Neuronal stem cell (in vitro differentiated cells): ENCODE measurements at regions not wholly inside any gene's neighbourhood (a gene's known extent, or its start where the extent isn't known, plus 50 kb on each side); places are given as distances from the start of the nearest gene placed in this dataset.

ENCODE experiments used
- DNase-seq: peaks from one replicate; pipeline ENCODE4 v3.0.0-alpha.2; 2013; ENCODE audit warnings: low spot score
- H2AFZ ChIP-seq: one replicate; pipeline ENCODE4 v1.6.1; 2013; ENCODE audit warnings: mild to moderate bottlenecking, low read length, inconsistent platforms
- H2AK5ac ChIP-seq: 2 replicates; pipeline ENCODE4 v1.6.1; 2013; ENCODE audit warnings: low read depth, mild to moderate bottlenecking, inconsistent platforms, low read length, moderate library complexity, mixed read lengths
- H2BK120ac ChIP-seq: 2 replicates; pipeline ENCODE4 v1.6.1; 2013; ENCODE audit warnings: low read depth, mild to moderate bottlenecking, inconsistent platforms, low read length, moderate library complexity, mixed read lengths
- H2BK12ac ChIP-seq: one replicate; pipeline ENCODE4 v1.6.1; 2013; ENCODE audit warnings: low read length, inconsistent platforms
- H2BK15ac ChIP-seq: 2 replicates; pipeline ENCODE4 v1.6.1; 2013; ENCODE audit warnings: mild to moderate bottlenecking, low read length, inconsistent platforms, mixed read lengths
- H2BK5ac ChIP-seq: one replicate; pipeline ENCODE4 v1.6.1; 2013; ENCODE audit warnings: inconsistent platforms, mild to moderate bottlenecking, low read length, moderate library complexity
- H3K14ac ChIP-seq: one replicate; pipeline ENCODE4 v1.6.1; 2013; ENCODE audit warnings: low read length, inconsistent platforms
- H3K18ac ChIP-seq: 2 replicates; pipeline ENCODE4 v1.6.1; 2013; ENCODE audit warnings: low read length, inconsistent platforms
- H3K23ac ChIP-seq: 2 replicates; pipeline ENCODE4 v1.6.1; 2013; ENCODE audit warnings: low read depth, mild to moderate bottlenecking, mixed read lengths, low read length, inconsistent platforms; ENCODE audit not compliant: poor library complexity
- H3K27ac ChIP-seq: replicated peaks from 3 replicates; pipeline ENCODE4 v1.5.1; 2013; ENCODE audit warnings: low read length, inconsistent platforms
- H3K27me3 ChIP-seq, 3 experiments: 2 replicates each; pipeline ENCODE4 v1.6.1; 2013; ENCODE audit warnings: low read length in 3 of 3, mild to moderate bottlenecking in 2 of 3, inconsistent platforms in 1 of 3, low read depth in 1 of 3, mixed read lengths in 1 of 3, moderate library complexity in 1 of 3; ENCODE audit not compliant: control insufficient read depth in 3 of 3, insufficient read depth in 3 of 3
- H3K36me3 ChIP-seq, 2 donors: replicated peaks in 1 of 2; 2 replicates each; pipeline ENCODE4 v1.6.1; 2013; ENCODE audit warnings: low read length in 2 of 2; ENCODE audit not compliant: control insufficient read depth in 2 of 2, insufficient read depth in 2 of 2
- H3K4ac ChIP-seq: 2 replicates; pipeline ENCODE4 v1.6.1; 2013; ENCODE audit warnings: inconsistent platforms, mild to moderate bottlenecking, low read length, moderate library complexity
- H3K4me1 ChIP-seq, 2 donors: 1 replicate in 1 of 2; 2 replicates in 1 of 2; pipeline ENCODE4 v1.6.1; 2013; ENCODE audit warnings: low read length in 2 of 2, low read depth in 1 of 2; ENCODE audit not compliant: control insufficient read depth in 2 of 2, insufficient read depth in 1 of 2
- H3K4me2 ChIP-seq: one replicate; pipeline ENCODE4 v1.6.1; 2013; ENCODE audit warnings: mild to moderate bottlenecking, low read length, inconsistent platforms; ENCODE audit not compliant: insufficient read depth, poor library complexity, severe bottlenecking
- H3K4me3 ChIP-seq, 2 donors: 2 replicates each; pipeline ENCODE4 v1.5.1; 2013; ENCODE audit warnings: low read length in 2 of 2, mild to moderate bottlenecking in 2 of 2, inconsistent platforms in 1 of 2, moderate library complexity in 1 of 2
- H3K79me1 ChIP-seq: one replicate; pipeline ENCODE4 v1.6.1; 2013; ENCODE audit warnings: low read depth, mild to moderate bottlenecking, inconsistent platforms, low read length, moderate library complexity
- H3K9ac ChIP-seq: one replicate; pipeline ENCODE4 v1.6.1; 2013; ENCODE audit warnings: mild to moderate bottlenecking, low read depth, low read length, inconsistent platforms; ENCODE audit not compliant: poor library complexity
- H3K9me3 ChIP-seq, 2 donors: replicated peaks in 1 of 2; 2 replicates each; pipeline versions ENCODE3 to v1.6.1; 2013; ENCODE audit warnings: low read length in 2 of 2, mild to moderate bottlenecking in 2 of 2, inconsistent platforms in 1 of 2, low read depth in 1 of 2, mixed read lengths in 1 of 2, moderate library complexity in 1 of 2; ENCODE audit not compliant: control insufficient read depth in 2 of 2, insufficient read depth in 1 of 2
- H4K8ac ChIP-seq: one replicate; pipeline ENCODE4 v1.6.1; 2013; ENCODE audit warnings: low read depth, mild to moderate bottlenecking, inconsistent platforms, low read length, moderate library complexity
- H4K91ac ChIP-seq: one replicate; pipeline ENCODE4 v1.6.1; 2013; ENCODE audit warnings: low read length, low read depth, mild to moderate bottlenecking, inconsistent platforms; ENCODE audit not compliant: poor library complexity
- WGBS, 2 donors: extraction: QIAGEN DNeasy Blood & Tissue Kit; methylation state at CpG; one replicate each; pipeline ENCODE4 v1.1.7; 2013; ENCODE audit warnings: missing lambda C conversion rate in 2 of 2, mixed read lengths in 1 of 2; ENCODE audit not compliant: insufficient read length in 2 of 2, insufficient replicate concordance in 1 of 2; ENCODE audit errors: extremely low coverage in 2 of 2; 5-methylcytosine and 5-hydroxymethylcytosine counted together

DNA sequence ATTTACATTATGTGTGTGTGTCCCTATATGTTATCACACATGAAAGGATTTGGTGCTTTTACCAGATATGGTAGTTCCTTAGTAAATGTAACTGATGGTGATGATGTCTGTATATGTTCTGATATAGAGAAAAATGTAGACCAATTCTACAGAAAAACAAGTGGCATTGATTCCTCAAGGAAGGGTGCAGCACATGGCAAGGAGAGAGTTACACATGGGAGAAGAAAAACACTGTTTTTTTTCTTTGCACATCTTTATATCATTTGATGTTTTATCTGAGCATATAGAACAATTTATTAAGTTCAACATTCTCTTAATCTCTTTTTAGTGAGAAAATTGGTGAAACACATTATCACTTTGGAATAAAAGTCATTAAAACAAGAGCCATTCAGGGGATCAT, 535.0 kb upstream of the KLF4 start:
- no peak overlapping the region for H3K18ac ChIP-seq
- no peak overlapping the region for H2BK120ac ChIP-seq
- no peak overlapping the region for H3K4ac ChIP-seq
- H3K4me2 ChIP-seq: no peak overlapping the region
- no peak overlapping the region for H3K14ac ChIP-seq
- no peaks in the 10 kb centered on the region for H3K36me3 ChIP-seq
- no peak overlapping the region for H2AFZ ChIP-seq
- no peaks in the 10 kb centered on the region for H3K9me3 ChIP-seq
- no peaks in the 10 kb centered on the region for H3K4me1 ChIP-seq
- H2BK15ac ChIP-seq: no peak overlapping the region
- H3K27ac ChIP-seq: no peak overlapping the region
- H3K4me3 ChIP-seq: no peak overlapping the region
- no peak overlapping the region for H2BK5ac ChIP-seq
- H2BK12ac ChIP-seq: no peak overlapping the region
- no peak overlapping the region for H3K9ac ChIP-seq
- no peaks in the 10 kb centered on the region for H3K79me1 ChIP-seq
- H2AK5ac ChIP-seq: no peak overlapping the region
- H3K23ac ChIP-seq: no peak overlapping the region
- no peak overlapping the region for H4K8ac ChIP-seq
- H4K91ac ChIP-seq: no peak overlapping the region
- no peaks in the 10 kb centered on the region for H3K27me3 ChIP-seq
- DNase-seq: no peak

- H3K23ac ChIP-seq: no peak overlapping the region
- no peak overlapping the region for H2BK15ac ChIP-seq
- H3K18ac ChIP-seq: no peak overlapping the region
- no peaks in the 10 kb centered on the region for H3K9me3 ChIP-seq
- H3K4me3 ChIP-seq: no peak overlapping the region
- H3K4me1 ChIP-seq: peaks cover 0 to 4% of the 10 kb centered on the region in 2 donors
- no peak overlapping the region for H3K9ac ChIP-seq
- no peak overlapping the region for H3K4ac ChIP-seq
- H3K79me1 ChIP-seq: no peaks in the 10 kb centered on the region
- no peak overlapping the region for H2AFZ ChIP-seq
- H3K27me3 ChIP-seq: no peaks in the 10 kb centered on the region
- H2BK120ac ChIP-seq: no peak overlapping the region
- no CpG with 5 or more reads among the region's 4 CpGs for WGBS, 2 donors
- H3K4me2 ChIP-seq: no peak overlapping the region
- H3K36me3 ChIP-seq: no peaks in the 10 kb centered on the region
- H2BK12ac ChIP-seq: no peak overlapping the region
- H4K91ac ChIP-seq: no peak overlapping the region
- H3K14ac ChIP-seq: no peak overlapping the region
- no peak overlapping the region for H2BK5ac ChIP-seq
- H2AK5ac ChIP-seq: no peak overlapping the region
- no peak for DNase-seq
- H4K8ac ChIP-seq: no peak overlapping the region
- H3K27ac ChIP-seq: no peak overlapping the region
These were observed 532.8 kb upstream of the KLF4 start for GRCh38 chr9:108022246-108022935.

DNA sequence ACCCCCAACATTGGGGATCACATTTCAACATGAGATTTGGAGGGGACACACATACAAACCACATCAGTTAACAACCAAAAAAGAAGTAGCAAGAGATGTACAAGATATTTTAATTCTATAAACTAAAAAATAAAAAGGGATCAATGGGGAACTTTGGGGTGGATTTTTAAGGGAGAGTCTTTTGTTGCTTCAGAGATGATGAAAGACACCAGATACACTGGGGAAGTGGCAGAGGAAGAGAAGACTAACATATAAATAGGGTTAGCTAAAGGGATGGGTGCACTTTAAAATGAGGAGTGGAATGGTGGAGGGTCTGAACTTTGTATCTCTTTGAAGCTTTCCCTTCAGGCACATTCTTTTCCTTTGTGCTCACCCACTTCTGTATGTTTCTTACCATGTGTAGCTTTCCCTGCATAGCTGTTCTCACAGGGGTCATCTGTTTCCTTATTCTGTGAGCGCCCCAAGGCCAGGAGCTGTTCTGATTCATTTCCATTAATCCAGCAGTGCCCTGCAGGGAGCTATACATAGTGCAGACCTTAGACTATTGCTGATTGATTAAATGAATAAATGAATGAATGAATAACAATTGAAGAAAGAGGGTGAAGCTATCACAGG, 531.6 kb upstream of the KLF4 start:
- Histone ChIP-seq H3K79me1 (no peaks in the 10 kb centered on the region), H3K4me3 (no peak overlapping the region), H4K91ac (no peak overlapping the region), H3K9me3 (no peaks in the 10 kb centered on the region), H2BK12ac (no peak overlapping the region), H3K14ac (no peak overlapping the region), H2BK120ac (no peak overlapping the region), H2AFZ (no peak overlapping the region), H2BK15ac (no peak overlapping the region), H2BK5ac (no peak overlapping the region), H2AK5ac (no peak overlapping the region), H4K8ac (no peak overlapping the region), H3K4me2 (no peak overlapping the region), H3K27me3 (no peaks in the 10 kb centered on the region), H3K4me1 (peaks cover 0 to 4% of the 10 kb centered on the region in 2 donors), H3K18ac (no peak overlapping the region), H3K36me3 (no peaks in the 10 kb centered on the region), H3K9ac (no peak overlapping the region), H3K27ac (no peak overlapping the region), H3K23ac (no peak overlapping the region), H3K4ac (no peak overlapping the region)
- no peak for DNase-seq
- no CpG with 5 or more reads among the region's 1 CpG for WGBS, 2 donors

DNA sequence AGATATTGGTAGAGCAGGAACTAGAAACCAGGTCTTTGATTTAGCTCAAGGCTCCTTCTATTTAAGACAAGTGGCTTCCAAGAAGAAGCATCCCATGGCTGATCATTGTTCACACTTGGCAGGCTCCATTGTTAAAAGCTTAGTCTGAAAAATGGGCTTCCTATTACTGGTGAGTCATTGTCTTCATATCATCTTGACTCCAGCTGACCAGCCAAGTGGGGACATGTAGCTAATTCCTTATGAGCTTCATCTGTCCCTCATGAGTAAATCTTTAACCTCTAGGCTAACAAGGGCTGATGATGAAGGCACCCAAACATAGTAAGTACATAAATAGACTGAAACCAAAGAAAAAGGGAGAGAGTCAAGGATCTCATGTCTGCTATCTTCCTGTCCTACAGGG, 530.3 kb upstream of the KLF4 start:
- no peak overlapping the region for H3K9ac ChIP-seq
- no peak overlapping the region for H3K27ac ChIP-seq
- H3K4me3 ChIP-seq: no peak overlapping the region
- no peak overlapping the region for H2AK5ac ChIP-seq
- no peak overlapping the region for H2BK5ac ChIP-seq
- no peak for DNase-seq
- H3K23ac ChIP-seq: no peak overlapping the region
- H2BK120ac ChIP-seq: no peak overlapping the region
- no peaks in the 10 kb centered on the region for H3K9me3 ChIP-seq
- no peak overlapping the region for H4K8ac ChIP-seq
- peaks cover 0 to 4% of the 10 kb centered on the region in 2 donors for H3K4me1 ChIP-seq
- H3K14ac ChIP-seq: no peak overlapping the region
- no peaks in the 10 kb centered on the region for H3K36me3 ChIP-seq
- H2BK12ac ChIP-seq: no peak overlapping the region
- no peaks in the 10 kb centered on the region for H3K27me3 ChIP-seq
- H3K4me2 ChIP-seq: no peak overlapping the region
- no peaks in the 10 kb centered on the region for H3K79me1 ChIP-seq
- no peak overlapping the region for H3K18ac ChIP-seq
- no peak overlapping the region for H2BK15ac ChIP-seq
- H4K91ac ChIP-seq: no peak overlapping the region
- H2AFZ ChIP-seq: no peak overlapping the region
- H3K4ac ChIP-seq: no peak overlapping the region
